SK-N-SH (cell line): ENCODE measurements at regions not wholly inside any gene's neighbourhood (a gene's known extent, or its start where the extent isn't known, plus 50 kb on each side); places are given as distances from the start of the nearest gene placed in this dataset.

Experiments used
- CTCF ChIA-PET: fragments of 300-600, 350-600 bp; formaldehyde crosslinking; extraction: SDS; loops from one replicate; lab custom pipeline; 2021; lab: Yijun Ruan, JAX
- POLR2A ChIA-PET: fragments of 350-600 bp; sonication (Branson Sonifier 250); formaldehyde crosslinking; extraction: SDS; loops from one replicate; lab custom pipeline; 2020; ENCODE audit warnings: antibody characterized with exemption, inconsistent platforms; lab: Yijun Ruan, JAX
- DNase-seq: peaks from one replicate; pipeline ENCODE4 v3.0.0; 2012
- H2AFZ ChIP-seq: fragments of 200-600 bp; sonication (generic); 2 replicates; pipeline ENCODE4 v1.8.1; 2016; ENCODE audit warnings: antibody characterized with exemption, mild to moderate bottlenecking, low read depth
- H3F3A ChIP-seq: fragments of 200-600 bp; sonication (generic); replicated peaks from 2 replicates; pipeline ENCODE3; 2016; ENCODE audit warnings: antibody characterized with exemption, mild to moderate bottlenecking; ENCODE audit not compliant: insufficient read depth
- H3K27ac ChIP-seq, 2 experiments: fragments of 200-500 bp in 1 of 2; fragments of 200-600 bp in 1 of 2; sonication (Bioruptor generic) in 1 of 2; sonication (generic), shearing (Covaris generic) in 1 of 2; 2 replicates each; pipeline versions ENCODE4 v1.5.1 to v1.6.1; 2014 to 2016; ENCODE audit warnings: low read depth in 2 of 2, inconsistent platforms in 1 of 2, low read length in 1 of 2, mild to moderate bottlenecking in 1 of 2, mixed read lengths in 1 of 2
- H3K27me3 ChIP-seq: fragments of 200-600 bp; sonication (generic), shearing (Covaris generic); 2 replicates; pipeline ENCODE4 v1.6.1; 2016; ENCODE audit warnings: mixed run types; ENCODE audit not compliant: insufficient read depth
- H3K36me3 ChIP-seq, 2 experiments: fragments of 200-500 bp in 1 of 2; fragments of 200-600 bp in 1 of 2; sonication (Bioruptor generic) in 1 of 2; sonication (generic) in 1 of 2; replicated peaks in 1 of 2; 2 replicates each; pipeline versions ENCODE3 to v1.5.1; 2014 to 2016; ENCODE audit warnings: low read length in 1 of 2, mild to moderate bottlenecking in 1 of 2; ENCODE audit not compliant: insufficient read depth in 2 of 2, control insufficient read depth in 1 of 2
- H3K4me1 ChIP-seq, 2 experiments: fragments of 200-500 bp in 1 of 2; fragments of 200-600 bp in 1 of 2; sonication (Bioruptor generic) in 1 of 2; sonication (generic), shearing (Covaris generic) in 1 of 2; 2 replicates each; pipeline versions ENCODE4 v1.5.1 to v1.6.1; 2014 to 2016; ENCODE audit warnings: low read depth in 1 of 2, low read length in 1 of 2, mixed run types in 1 of 2; ENCODE audit not compliant: insufficient read depth in 2 of 2, control insufficient read depth in 1 of 2
- H3K4me2 ChIP-seq: fragments of 200-600 bp; sonication (generic), shearing (Covaris generic); 2 replicates; pipeline ENCODE4 v1.6.1; 2017; ENCODE audit warnings: mixed run types
- H3K4me3 ChIP-seq, 2 experiments: fragments of 200-500 bp in 1 of 2; fragments of 200-600 bp in 1 of 2; sonication (Bioruptor generic) in 1 of 2; sonication (generic), shearing (Covaris generic) in 1 of 2; 2 replicates each; pipeline versions ENCODE4 v1.5.1 to v1.8.1; 2014 to 2016; ENCODE audit warnings: low read depth in 2 of 2, inconsistent platforms in 1 of 2, low read length in 1 of 2, mild to moderate bottlenecking in 1 of 2, mixed read lengths in 1 of 2, moderate library complexity in 1 of 2
- H3K79me2 ChIP-seq: fragments of 200-600 bp; sonication (generic); 2 replicates; pipeline ENCODE4 v1.8.1; 2017; ENCODE audit warnings: mild to moderate bottlenecking; ENCODE audit not compliant: insufficient read depth
- H3K9ac ChIP-seq: fragments of 200-600 bp; sonication (generic); 2 replicates; pipeline ENCODE4 v1.6.1; 2017; ENCODE audit warnings: mixed run types
- H3K9me2 ChIP-seq: fragments of 200-600 bp; sonication (generic); 2 replicates; pipeline ENCODE4 v1.6.1; 2017; ENCODE audit warnings: mixed run types
- H3K9me3 ChIP-seq: fragments of 200-600 bp; sonication (generic); 2 replicates; pipeline ENCODE4 v1.6.1; 2017; ENCODE audit warnings: mixed run types, mild to moderate bottlenecking, moderate library complexity
- H4K20me1 ChIP-seq: fragments of 200-600 bp; sonication (generic); 2 replicates; pipeline ENCODE4 v1.6.1; 2017; ENCODE audit warnings: mild to moderate bottlenecking, mixed run types; ENCODE audit not compliant: insufficient read depth
- CTCF ChIP-seq: fragments of 200-600 bp; sonication (generic); IDR thresholded peaks from 2 replicates; pipeline ENCODE4 v1.6.1; 2017; ENCODE audit warnings: antibody characterized with exemption, mild to moderate bottlenecking, moderate library complexity
- EP300 ChIP-seq, 2 experiments: IDR thresholded peaks; 2 replicates each; pipeline versions ENCODE4 v1.4.0 to v1.6.1; 2012; ENCODE audit warnings: borderline replicate concordance in 1 of 2, low read depth in 1 of 2, low read length in 1 of 2
- EZH2phosphoT487 ChIP-seq: fragments of 200-600 bp; sonication (generic); IDR thresholded peaks from 2 replicates; pipeline ENCODE4 v1.6.1; 2017; ENCODE audit warnings: low read depth, mixed run types, mild to moderate bottlenecking, antibody characterized with exemption, moderate library complexity, borderline replicate concordance
- FOSL2 ChIP-seq: IDR thresholded peaks from 2 replicates; pipeline ENCODE4 v1.4.0; 2012; ENCODE audit warnings: low read depth, mild to moderate bottlenecking, moderate library complexity, borderline replicate concordance
- FOXJ3 ChIP-seq: sonication (generic); formaldehyde crosslinking; IDR thresholded peaks from 2 replicates; pipeline ENCODE4 v1.5.1; 2020; ENCODE audit warnings: mild to moderate bottlenecking, missing genetic modification reagents
- FOXM1 ChIP-seq: IDR thresholded peaks from 2 replicates; pipeline ENCODE4 v1.4.0; 2012; ENCODE audit warnings: low read depth, mild to moderate bottlenecking
- IRF3 ChIP-seq: fragments of 150-350 bp; IDR thresholded peaks from 2 replicates; pipeline ENCODE4 v1.6.1; 2016; ENCODE audit warnings: mild to moderate bottlenecking, low read depth, low read length
- PBX3 ChIP-seq: IDR thresholded peaks from 2 replicates; pipeline ENCODE4; 2012
- WGBS: methylation state at CpG from one replicate; pipeline ENCODE4 v1.1.6; 2017; ENCODE audit warnings: low lambda C conversion rate; 5-methylcytosine and 5-hydroxymethylcytosine counted together

GRCh38 chr16:35626041-35626440, 2166.6 kb downstream of the TP53TG3F start:
- no peak overlapping the region for H3K4me2 ChIP-seq
- no peaks in the 10 kb centered on the region for H3K9me2 ChIP-seq
- H3K27me3 ChIP-seq = no peaks in the 10 kb centered on the region
- no peaks in the 10 kb centered on the region for H3F3A ChIP-seq
- DNase-seq = no peak
- H3K27ac ChIP-seq = no peak overlapping the region
- no peak for TF ChIP-seq EP300 (IDR thresholded peaks at IDR 0.05; ENCODE audit: borderline replicate concordance in 1 of 2, low read depth in 1 of 2, low read length in 1 of 2)
- TF ChIP-seq FOXJ3 = no peak
- TF ChIP-seq EZH2phosphoT487 = no peak
- no peak for TF ChIP-seq PBX3
- WGBS = 0% methylated on average over 1 of the region's 1 CpG
- H3K9ac ChIP-seq = no peak overlapping the region
- H3K4me3 ChIP-seq = no peak overlapping the region
- H3K36me3 ChIP-seq = no peaks in the 10 kb centered on the region
- ChIA-PET CTCF (no interaction called here), POLR2A (no interaction called here)
- no peak overlapping the region for H2AFZ ChIP-seq
- no peaks in the 10 kb centered on the region for H3K79me2 ChIP-seq
- H3K4me1 ChIP-seq = no peaks in the 10 kb centered on the region
- H3K9me3 ChIP-seq = no peaks in the 10 kb centered on the region
- no peaks in the 10 kb centered on the region for H4K20me1 ChIP-seq

GRCh38 chr16:35628976-35629375, 2169.6 kb downstream of the TP53TG3F start:
- H3K9ac ChIP-seq = no peak overlapping the region
- ChIA-PET CTCF (no interaction called here), POLR2A (no interaction called here)
- TF ChIP-seq EP300 (IDR thresholded peaks at IDR 0.05; ENCODE audit: borderline replicate concordance in 1 of 2, low read depth in 1 of 2, low read length in 1 of 2) = no peak
- TF ChIP-seq IRF3 = no peak
- no peaks in the 10 kb centered on the region for H3K4me1 ChIP-seq
- DNase-seq = no peak
- no peak overlapping the region for H2AFZ ChIP-seq
- H3K4me2 ChIP-seq = no peak overlapping the region
- no peaks in the 10 kb centered on the region for H3K36me3 ChIP-seq
- H3K27ac ChIP-seq = no peak overlapping the region
- H3K9me2 ChIP-seq = no peaks in the 10 kb centered on the region
- WGBS = 4% methylated on average over 3 of the region's 3 CpGs
- no peaks in the 10 kb centered on the region for H3K27me3 ChIP-seq
- H3F3A ChIP-seq = no peaks in the 10 kb centered on the region
- H3K79me2 ChIP-seq = no peaks in the 10 kb centered on the region
- no peaks in the 10 kb centered on the region for H4K20me1 ChIP-seq
- H3K9me3 ChIP-seq = no peaks in the 10 kb centered on the region
- no peak overlapping the region for H3K4me3 ChIP-seq

GRCh38 chr16:35631261-35631945, 2172.0 kb downstream of the TP53TG3F start:
- Histone ChIP-seq H3K27me3 (no peaks in the 10 kb centered on the region), H3K27ac (no peak overlapping the region), H2AFZ (no peak overlapping the region), H3K9me2 (no peaks in the 10 kb centered on the region)
- WGBS = 2% methylated on average over 2 of the region's 2 CpGs
- CTCF ChIA-PET = no interaction called here
- no peak for TF ChIP-seq FOXJ3
- no peak for TF ChIP-seq FOSL2
- TF ChIP-seq CTCF = no peak
- no peak for TF ChIP-seq FOXM1
- TF ChIP-seq, all 33 proteins: peak for 0
- no peak overlapping the region for H3K4me2 ChIP-seq
- no peaks in the 10 kb centered on the region for H4K20me1 ChIP-seq
- no peaks in the 10 kb centered on the region for H3K79me2 ChIP-seq
- no peak overlapping the region for H3K4me3 ChIP-seq
- H3K9me3 ChIP-seq = no peaks in the 10 kb centered on the region
- no peaks in the 10 kb centered on the region for H3F3A ChIP-seq
- DNase-seq = no peak
- H3K9ac ChIP-seq = no peak overlapping the region
- no peaks in the 10 kb centered on the region for H3K4me1 ChIP-seq
- no peaks in the 10 kb centered on the region for H3K36me3 ChIP-seq
- POLR2A ChIA-PET = no interaction called here
